Stomach (tissue), 4 donors: ENCODE measurements at regions not wholly inside any gene's neighbourhood (a gene's known extent, or its start where the extent isn't known, plus 50 kb on each side); places are given as distances from the start of the nearest gene placed in this dataset.

Source experiments
- POLR2A ChIP-seq, 4 donors: fragments of 450-650 bp; IDR thresholded peaks; one replicate each; pipeline ENCODE4 v1.6.1; 2016; ENCODE audit warnings: antibody characterized with exemption in 4 of 4, control low read depth in 2 of 4, mild to moderate bottlenecking in 1 of 4, moderate library complexity in 1 of 4
- TF ChIP-seq, protein P1 (sequence below), 7 experiments: fragments of 450-650 bp in 4 of 7; fragments of 200-600 bp in 3 of 7; sonication (generic) in 3 of 7; IDR thresholded peaks; one replicate each; pipeline ENCODE4 v1.5.1; 2016 to 2019; ENCODE audit warnings: antibody characterized with exemption in 7 of 7, control low read depth in 2 of 7, mild to moderate bottlenecking in 1 of 7

DNA sequence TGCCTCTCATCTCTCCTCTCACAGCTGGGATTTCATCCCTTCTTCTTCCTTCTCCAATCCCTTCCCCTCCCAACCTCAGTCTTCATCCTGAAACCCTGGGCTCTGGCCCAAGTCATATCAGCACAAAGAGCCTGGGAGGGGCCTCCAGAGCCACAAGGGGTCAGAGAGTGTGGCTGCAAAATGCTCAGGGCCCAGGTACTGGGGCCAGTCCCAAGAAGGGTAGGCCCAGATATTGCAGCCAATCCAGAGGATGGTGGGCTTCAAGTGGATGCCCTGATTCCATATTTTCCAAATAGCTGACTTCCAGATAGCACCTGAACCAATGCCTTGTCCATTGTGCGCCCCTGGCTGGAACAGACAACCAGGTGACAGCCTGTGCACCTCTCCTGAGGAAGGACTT, 193.9 kb downstream of the MED10 start:
- TF ChIP-seq, protein P1, sequence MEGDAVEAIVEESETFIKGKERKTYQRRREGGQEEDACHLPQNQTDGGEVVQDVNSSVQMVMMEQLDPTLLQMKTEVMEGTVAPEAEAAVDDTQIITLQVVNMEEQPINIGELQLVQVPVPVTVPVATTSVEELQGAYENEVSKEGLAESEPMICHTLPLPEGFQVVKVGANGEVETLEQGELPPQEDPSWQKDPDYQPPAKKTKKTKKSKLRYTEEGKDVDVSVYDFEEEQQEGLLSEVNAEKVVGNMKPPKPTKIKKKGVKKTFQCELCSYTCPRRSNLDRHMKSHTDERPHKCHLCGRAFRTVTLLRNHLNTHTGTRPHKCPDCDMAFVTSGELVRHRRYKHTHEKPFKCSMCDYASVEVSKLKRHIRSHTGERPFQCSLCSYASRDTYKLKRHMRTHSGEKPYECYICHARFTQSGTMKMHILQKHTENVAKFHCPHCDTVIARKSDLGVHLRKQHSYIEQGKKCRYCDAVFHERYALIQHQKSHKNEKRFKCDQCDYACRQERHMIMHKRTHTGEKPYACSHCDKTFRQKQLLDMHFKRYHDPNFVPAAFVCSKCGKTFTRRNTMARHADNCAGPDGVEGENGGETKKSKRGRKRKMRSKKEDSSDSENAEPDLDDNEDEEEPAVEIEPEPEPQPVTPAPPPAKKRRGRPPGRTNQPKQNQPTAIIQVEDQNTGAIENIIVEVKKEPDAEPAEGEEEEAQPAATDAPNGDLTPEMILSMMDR (IDR thresholded peaks at IDR 0.05), result no peak
- TF ChIP-seq POLR2A (IDR thresholded peaks at IDR 0.05), result no peak
